HG02885 (cell line): ENCODE measurements at regions not wholly inside any gene's neighbourhood (a gene's known extent, or its start where the extent isn't known, plus 50 kb on each side); places are given as distances from the start of the nearest gene placed in this dataset.
"Not testable (repeated sequence)": the region's sequence is repeated elsewhere in the genome, so short reads cannot be mapped to it uniquely, and the experiment has no call there.

Source experiments
- ATAC-seq: cut with Tn5 transposase; IDR thresholded peaks from one replicate; pipeline ENCODE4 v1.9.1; 2021; ENCODE audit warnings: mild to moderate bottlenecking; ENCODE audit not compliant: unreplicated experiment, poor library complexity

DNA sequence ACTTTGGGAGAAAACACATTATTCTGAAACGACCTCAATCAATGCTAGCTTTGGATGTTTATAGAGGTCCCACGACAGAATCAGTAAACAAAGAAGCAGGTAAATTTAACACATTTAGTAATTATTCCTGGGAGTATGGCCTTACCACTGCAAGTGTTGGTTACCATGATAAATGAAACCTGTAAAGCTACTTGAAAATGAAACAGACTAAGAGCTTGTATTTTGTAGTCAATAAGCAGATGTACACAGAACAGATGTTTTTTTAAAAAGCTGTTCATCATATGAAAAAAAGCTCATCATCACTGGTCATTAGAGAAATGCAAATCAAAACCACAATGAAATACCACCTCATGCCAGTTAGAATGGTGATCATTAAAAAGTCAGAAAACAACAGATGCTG is 295.3 kb upstream of the XYLT1 start:
- ATAC-seq: no peak

DNA sequence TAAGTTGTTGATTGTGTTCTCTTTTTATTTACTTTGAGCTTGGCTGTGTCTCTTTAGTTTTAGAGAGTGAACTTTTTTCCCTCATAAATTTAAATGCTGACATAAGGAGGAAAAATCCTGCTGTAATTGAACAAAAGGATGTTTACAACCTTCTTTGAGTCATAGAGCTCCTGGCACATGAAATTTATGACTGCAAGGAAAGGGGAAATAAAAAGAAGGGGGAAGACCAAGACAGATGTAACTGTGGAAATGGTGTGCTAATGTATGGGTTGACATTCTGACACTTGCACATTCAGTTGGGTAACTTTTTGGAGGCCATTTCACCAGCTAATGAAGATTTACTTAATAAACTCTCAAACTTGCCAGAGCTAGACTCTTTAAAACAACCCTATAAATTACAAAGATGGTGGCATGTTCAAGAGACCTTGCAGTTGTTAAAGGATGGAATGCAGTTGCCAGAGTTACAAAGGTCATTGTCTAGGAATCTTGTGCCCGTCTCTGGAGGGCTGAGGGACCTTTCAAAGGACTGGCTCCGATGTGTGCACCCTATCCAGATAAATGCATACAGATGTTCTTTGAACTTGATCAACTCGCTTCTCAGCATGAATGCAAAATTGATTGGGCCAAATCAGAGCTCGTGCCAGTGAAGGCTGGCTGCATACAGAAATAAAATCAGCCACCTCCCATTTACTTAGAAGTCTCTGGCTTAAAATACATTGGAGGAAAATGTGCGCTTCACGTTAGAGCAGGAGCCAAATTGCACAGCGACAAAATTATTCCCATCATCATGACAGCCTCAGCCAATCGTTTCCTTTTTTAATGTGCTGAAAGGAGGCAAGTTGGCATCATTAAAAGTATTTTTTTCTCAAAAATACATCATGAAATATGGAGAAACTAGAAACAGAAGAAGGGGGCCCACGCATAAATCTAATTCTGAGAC is 289.0 kb upstream of the XYLT1 start:
- no peak for ATAC-seq

DNA sequence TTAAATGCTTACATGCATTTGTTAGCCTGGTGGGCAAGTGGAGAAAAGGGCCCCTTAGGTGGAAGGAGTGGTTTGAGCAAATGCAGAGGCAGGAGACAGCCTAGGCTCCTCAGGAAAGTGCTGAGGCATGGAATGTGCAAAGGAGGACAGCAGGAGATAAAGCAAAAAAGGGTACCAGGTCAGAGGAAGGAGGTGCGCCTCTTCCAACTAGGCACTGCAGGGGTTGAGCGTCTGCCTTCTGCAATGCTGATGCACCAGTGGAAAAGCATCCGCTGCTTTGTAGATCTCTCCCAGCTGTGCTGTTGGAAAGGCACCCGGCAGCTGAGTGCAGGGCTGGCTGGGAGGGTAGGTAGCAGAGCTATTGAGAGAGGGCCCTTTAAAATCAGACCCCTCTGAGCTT is 287.0 kb upstream of the XYLT1 start:
- ATAC-seq: no peak

DNA sequence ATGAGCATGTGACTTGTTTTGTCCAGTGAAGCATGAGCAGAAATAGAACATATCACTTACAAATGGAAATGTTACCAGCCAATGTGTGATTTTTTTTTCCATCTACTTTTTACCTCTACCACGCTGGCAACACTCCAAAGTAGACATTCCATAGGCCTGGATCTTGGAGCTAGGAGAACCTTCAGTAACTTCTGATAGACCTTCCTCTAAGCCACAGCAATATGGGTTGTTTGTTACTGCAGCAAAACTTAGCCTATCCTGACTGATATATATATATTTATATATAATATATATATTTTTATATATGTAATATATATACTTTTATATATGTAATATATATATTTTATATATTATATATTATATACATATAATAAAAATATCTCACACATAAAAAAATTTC is 284.4 kb upstream of the XYLT1 start:
- no peak for ATAC-seq

DNA sequence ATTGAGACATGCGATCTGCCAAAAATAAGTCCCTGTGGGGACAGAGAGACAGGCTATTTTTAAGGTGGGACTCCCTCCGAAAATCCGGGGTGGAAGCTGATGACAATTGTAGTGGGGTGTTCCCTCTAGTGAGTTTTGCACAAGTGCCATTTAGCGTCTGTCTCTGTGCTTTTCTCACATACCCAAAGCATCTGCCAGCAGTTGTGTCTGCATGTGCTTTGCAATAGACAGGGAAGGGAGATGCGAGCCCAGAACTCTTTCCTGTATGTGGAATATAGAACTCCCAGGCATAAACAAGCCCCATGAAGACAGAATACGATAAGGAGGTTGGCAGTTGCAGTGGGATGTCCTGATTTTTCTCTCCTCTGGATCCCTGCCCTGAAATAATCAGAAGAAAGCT is 282.7 kb upstream of the XYLT1 start:
- no peak for ATAC-seq

DNA sequence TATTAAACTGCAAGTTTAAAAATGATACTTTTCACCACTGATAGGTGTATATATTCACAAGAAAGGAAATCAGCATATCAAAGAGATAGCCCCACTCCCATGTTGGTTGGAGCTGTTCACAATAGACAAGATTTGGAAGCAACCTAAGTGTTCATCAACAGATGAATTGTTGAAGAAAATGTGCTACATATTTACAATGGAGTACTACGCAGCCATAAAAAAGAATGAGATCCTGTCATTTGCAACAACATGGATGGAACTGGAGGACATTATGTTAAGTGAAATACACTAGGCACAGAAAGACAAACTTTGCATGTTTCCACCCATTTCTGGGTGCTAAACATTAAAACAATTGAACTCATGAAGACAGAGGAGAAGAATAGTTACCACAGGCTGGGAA is 278.9 kb upstream of the XYLT1 start:
- ATAC-seq: no peak

DNA sequence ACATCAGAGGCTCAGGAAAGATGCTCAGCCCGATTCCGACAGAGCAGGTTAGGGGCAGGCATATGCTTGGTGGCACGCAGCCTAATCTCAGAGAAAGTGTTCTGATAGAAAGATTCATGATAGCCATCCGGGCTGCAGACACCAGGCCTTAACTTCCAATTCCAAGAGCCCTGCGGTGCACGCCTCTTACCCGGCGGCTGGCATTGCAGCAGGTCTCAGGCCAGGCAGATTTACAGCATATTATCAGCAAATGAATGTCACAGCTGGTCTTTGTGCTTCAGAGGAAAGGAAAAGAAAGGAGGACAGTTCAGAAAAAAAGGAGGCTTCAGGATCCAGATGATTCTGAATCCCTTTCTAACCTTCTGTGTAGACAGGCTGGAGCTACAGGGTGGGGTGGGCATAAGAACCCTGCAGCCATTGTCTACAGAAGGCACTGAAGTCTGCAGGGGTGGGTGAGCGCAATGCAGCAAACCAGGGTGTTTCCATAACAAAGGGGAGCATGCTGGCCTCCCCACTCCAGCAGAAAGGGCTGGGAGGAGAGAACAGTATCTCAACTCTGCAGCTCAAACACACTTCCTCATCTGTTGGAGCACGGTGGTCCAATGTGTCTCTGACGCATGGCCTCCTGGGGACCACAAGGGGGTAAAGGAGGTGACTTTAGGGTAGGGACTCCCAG is 277.4 kb upstream of the XYLT1 start:
- ATAC-seq: no peak

DNA sequence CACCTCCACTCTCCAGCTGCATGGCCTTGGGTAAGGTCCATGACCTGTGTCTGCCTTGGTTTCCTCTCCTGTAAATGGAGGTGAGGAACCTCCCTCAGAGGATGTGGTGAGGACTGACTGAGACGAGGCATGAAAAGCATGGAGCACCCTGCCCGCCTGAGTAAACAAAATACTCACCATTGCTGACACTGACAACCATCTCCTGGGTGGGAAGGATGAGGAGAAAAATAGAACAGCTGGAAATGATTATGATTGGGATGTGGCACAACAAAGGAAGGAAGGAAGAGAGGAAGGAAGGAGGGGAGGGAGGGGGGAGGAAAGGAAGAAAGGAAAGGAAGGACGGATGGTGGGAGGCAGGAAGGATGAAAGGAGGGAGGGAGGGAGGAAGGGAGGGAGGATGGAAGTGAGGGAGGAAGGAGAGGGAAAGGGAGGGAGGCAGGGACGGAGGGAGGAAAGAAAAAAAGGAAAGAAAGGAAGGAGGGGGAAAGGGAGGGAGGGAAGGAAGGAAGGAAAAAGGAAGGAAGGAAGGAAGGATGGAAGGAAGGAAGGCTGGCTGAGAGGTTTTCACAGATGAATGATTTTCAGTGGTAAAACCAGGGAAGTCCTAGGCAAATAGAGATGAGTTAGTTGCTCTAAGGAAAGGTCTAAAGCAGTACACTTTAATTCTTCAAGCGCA is 276.5 kb upstream of the XYLT1 start:
- no peak for ATAC-seq

DNA sequence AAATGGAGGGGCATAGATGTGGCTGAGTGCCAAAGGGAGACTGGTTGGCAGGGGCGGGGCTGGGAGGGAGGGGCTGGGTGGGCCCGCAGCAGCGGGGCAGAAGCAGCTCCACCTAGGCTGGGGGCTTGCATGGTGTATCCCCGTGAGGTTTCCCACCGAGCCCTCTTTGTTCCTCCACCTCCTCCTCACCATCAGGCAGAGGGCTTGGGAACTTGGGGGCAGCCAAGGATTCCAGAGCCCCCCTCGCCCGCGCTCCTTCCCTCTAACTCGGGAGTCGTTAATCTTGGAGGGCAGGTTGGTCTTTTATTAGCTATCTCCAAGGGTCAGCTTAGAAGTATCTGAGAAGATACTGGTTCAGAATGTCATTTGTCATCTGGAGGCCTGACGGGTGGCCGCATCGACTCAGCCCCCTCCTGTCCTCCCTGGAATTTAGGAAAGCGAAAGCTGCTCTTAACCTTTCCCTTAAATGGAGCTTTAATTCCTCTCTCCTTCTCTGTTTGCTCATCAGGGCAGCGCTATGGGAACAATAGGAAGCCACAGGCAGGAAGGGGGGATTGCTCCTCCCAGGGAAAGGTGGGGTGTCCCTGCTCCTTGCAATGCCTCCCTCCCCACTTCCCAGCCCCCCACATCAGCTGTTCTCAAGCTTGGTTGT is 274.3 kb upstream of the XYLT1 start:
- ATAC-seq: no peak

DNA sequence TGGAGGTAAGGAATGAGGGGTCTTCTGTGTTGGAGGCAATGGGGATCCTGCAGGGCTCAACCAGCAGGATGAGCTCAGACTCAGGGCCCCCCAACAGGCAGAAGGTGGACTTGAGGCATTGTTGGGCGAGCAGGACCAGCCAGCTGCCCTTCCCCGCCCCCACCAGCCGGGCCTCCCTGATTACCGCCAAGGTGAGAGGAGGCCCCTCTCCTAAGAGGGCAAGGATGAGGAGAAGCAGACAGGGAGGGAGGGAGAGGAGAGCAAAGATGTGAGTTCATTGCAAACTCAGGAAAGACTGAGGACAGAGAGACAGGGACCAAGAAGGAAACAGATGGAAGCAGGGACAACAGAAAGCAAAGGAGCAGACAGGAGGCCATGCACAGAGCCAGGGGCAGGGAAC is 272.8 kb upstream of the XYLT1 start:
- ATAC-seq: no peak

DNA sequence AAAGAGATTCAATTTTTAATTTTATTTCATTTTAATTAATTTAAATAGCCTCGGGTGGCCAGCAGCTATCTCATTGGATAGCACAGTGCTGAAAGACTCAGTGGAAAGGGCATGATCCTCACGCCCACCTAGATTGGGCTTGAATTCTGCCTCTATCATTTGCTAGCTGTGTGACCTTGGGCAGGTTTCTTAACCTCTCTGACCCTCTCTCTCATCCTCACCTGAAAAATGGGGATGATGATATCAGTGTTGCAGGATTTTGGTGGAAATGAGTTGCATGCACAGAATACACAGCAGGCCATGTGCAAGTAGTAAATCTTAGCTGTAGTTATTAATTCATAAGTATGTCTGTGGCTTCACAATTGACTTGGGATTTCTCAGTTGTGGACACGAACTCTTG is 272.4 kb upstream of the XYLT1 start:
- no peak for ATAC-seq

DNA sequence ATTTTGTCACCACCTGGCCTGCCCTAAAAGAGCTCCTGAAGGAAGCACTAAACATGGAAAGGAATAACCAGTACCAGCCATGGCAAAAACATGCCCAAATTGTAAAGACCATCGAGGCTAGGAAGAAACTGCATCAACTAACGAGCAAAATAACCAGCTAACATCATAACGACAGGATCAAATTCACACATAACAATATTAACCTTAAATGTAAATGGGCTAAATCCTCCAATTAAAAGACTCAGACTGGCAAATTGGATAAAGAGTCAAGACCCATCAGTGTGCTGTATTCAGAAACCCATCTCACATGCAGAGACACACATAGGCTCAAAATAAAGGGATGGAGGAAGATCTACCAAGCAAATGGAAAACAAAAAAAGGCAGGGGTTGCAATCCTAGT is 264.3 kb upstream of the XYLT1 start:
- ATAC-seq: not testable (repeated sequence)

DNA sequence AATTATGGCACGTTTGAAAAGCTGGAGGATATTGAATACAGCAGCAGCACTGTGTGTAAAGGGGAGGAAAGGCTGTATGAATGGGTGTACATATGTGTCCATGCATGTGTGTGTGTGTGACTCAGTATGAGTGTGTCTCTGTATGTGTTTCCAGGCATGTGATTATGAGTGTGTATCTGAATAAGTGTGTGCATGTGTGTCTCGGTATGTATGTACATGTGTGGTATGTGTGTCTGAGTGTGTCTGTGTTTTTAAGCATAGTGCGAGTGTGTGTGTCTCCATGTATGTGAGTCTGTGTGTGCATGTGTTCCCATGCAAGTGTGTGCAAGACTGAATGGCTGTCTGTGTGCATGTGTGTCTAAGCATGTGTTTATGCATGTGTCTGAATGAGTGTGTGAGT is 259.1 kb upstream of the XYLT1 start:
- ATAC-seq: no peak

DNA sequence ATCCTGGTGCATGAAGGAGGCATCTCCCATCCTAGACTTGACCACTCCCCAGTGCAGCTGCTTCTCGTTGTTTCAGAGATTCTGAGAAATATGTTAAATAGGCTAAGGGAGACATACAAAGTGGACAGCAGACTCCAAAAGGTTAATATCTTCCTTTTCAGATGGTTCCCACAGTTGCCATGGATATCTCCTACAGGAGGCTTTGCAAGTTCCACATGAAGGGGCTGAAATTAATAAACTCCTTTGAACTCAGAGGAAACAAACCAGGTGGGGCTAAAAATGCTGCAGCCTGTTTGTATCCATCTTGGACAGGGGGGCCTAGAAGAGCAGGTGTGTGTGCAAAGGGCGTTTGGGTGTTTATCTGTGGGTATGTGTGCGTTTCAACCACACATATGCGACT is 257.4 kb upstream of the XYLT1 start:
- ATAC-seq: no peak

DNA sequence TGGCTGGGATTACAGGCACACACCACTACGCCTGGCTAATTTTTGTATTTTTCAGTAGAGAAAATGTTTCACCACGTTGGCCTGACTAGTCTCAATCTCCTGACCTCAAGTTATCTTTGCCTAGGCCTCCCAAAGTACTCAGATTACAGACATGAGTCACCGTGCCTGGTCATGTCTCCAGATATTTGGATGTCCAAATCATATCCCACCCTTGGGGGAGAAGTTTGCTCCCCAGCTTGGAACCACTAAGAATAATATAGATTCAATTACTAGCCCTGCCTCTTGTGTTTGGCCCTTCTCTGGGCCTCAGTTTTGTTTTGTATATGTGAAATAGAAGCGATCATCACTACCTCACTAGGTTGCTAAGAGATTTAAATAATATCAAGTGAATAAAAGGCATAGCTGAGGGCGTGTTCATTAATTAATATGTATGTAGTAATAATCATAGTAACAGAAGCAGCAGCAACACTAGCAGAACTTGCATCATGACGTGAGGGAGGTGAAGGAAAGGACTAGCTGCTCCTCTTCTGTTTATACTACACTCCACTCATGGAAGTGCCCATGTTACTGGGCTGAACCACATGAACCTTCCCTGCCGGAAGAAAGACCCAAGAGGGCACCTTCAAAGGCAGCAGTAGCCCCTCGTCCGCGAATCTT is 253.6 kb upstream of the XYLT1 start:
- ATAC-seq: no peak

DNA sequence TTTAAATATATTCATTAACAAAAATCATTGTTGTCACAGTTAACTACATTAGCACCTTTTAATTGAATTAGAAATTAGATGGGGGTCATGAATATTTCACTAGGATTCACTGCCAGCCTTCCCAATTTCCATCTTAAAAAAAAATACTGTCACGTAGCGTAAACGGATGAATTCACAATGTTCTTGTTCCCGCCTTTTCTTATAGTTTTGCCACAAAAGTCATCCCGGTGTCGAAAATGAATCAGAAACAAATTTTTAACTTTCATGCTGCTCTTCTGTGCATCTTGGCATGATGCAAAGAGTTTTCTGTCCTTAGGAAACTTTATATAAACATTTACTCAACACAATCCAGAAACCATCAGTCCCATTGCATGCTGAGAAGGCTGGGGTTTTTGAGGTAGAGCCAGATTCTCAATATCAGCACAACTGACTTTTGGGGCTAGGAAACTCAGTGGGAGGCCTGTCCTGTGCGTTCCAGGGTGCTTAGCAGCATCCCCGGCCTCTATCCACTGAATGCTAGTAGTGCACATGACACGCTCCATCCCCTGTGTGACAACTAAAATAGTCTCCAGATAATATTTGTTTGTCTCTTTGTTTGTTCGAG is 252.9 kb upstream of the XYLT1 start:
- no peak for ATAC-seq

DNA sequence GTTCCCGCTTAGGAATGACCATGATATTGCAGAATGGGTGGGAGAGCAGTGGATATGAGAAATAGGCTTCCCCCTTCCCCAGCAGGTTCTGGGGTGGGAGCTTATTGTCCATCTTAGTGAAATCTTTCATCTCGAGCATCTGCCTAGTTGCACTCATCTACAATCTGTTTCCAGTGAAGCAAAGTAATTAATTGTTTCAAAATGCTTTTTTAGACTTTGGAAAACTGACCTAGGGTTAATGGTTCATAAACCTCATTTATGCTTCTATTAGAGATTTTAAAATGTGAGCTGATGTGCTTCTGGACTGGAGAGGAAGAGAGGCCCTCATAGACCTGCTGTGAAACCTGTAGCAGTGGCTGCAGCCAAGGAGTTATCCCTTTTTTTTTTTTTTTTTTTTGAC is 247.7 kb upstream of the XYLT1 start:
- ATAC-seq: no peak

DNA sequence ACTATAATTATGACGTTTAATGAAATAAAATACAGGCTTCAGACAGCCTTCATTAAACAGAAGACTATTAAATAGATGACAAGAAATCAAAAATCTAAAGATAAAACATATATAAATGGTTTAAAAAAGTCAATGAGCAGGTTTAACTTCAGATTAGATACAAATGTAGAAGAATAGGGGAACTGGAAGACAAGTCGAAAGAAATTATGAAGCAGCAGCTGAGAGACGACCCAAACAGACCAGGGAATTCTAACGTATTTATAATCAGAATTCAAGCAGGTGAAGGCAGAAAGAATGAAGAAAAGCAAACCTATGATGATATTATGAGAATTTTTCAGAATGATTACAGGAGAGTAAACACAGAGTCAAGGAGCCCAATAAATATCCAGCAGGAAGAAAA is 235.1 kb upstream of the XYLT1 start:
- no peak for ATAC-seq

DNA sequence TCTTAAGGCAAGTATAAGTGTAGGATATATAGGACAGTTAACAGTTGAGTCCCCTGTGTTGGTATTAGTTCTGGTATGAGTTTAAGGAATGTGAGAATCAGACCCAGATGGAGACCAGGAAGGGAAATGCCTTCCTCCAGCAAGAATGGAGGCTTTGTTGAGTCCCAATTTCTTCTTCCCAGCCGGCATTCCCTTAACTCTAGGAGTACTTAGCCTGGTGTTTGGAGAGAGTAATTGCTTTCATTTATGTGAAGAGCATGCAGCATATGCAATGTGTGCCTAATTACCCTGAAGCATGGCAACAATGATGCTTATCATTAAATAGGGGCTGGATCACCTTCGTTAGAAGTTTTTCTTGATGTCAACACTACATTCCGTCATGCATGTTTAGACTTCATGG is 225.9 kb upstream of the XYLT1 start:
- no peak for ATAC-seq

DNA sequence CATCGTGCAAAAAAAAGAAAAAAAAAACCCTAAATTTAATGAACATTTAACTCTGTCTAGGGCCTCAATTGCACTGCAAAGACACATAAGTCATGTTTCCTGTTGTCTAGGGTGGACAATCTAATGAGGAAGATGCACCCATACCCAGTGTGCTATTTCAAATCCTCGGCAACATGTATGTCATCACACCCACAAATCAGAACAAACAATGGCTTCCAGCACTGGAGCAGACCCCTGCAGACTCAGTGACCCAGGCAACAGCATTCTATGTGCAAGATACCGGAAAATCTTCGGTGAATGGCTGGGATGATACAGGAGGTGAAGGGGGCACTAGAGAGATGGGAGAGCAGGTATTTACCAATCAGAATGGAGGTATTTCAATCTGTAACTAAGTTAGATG is 221.7 kb upstream of the XYLT1 start:
- no peak for ATAC-seq
